HG02943 (cell line): ENCODE measurements at regions not wholly inside any gene's neighbourhood (a gene's known extent, or its start where the extent isn't known, plus 50 kb on each side); places are given as distances from the start of the nearest gene placed in this dataset.
"Not testable (repeated sequence)": the region's sequence is repeated elsewhere in the genome, so short reads cannot be mapped to it uniquely, and the experiment has no call there.

ENCODE experiments used
- ATAC-seq: cut with Tn5 transposase; IDR thresholded peaks from one replicate; pipeline ENCODE4 v1.9.1; 2021; ENCODE audit warnings: mild to moderate bottlenecking, low read depth, moderate library complexity; ENCODE audit not compliant: unreplicated experiment

GRCh38 chr9:108039493-108039892 lies 549.9 kb upstream of the KLF4 start:
- ATAC-seq: no peak

- no peak for ATAC-seq
Observed at GRCh38 chr9:108039012-108039411, 549.4 kb upstream of the KLF4 start.

GRCh38 chr9:108035487-108035886 lies 545.9 kb upstream of the KLF4 start:
- no peak for ATAC-seq

- no peak for ATAC-seq
Observed at GRCh38 chr9:108033976-108034964, 544.7 kb upstream of the KLF4 start.

- ATAC-seq: not testable (repeated sequence)
Observed at GRCh38 chr9:108032079-108032478, 542.5 kb upstream of the KLF4 start.

- not testable (repeated sequence) for ATAC-seq
Observed at GRCh38 chr9:108031221-108031620, 541.7 kb upstream of the KLF4 start.

GRCh38 chr9:108026718-108027117 lies 537.1 kb upstream of the KLF4 start:
- ATAC-seq: not testable (repeated sequence)

GRCh38 chr9:108024604-108025003 lies 535.0 kb upstream of the KLF4 start:
- ATAC-seq: no peak

GRCh38 chr9:108022246-108022935 lies 532.8 kb upstream of the KLF4 start:
- no peak for ATAC-seq

- ATAC-seq: no peak
Observed at GRCh38 chr9:108021096-108021710, 531.6 kb upstream of the KLF4 start.

GRCh38 chr9:108019821-108020220 lies 530.3 kb upstream of the KLF4 start:
- no peak for ATAC-seq

GRCh38 chr9:108017671-108018070 lies 528.1 kb upstream of the KLF4 start:
- ATAC-seq: no peak

- no peak for ATAC-seq
Observed at GRCh38 chr9:108016446-108016845, 526.9 kb upstream of the KLF4 start.

- ATAC-seq: no peak
Observed at GRCh38 chr9:108015690-108016089, 526.1 kb upstream of the KLF4 start.

GRCh38 chr9:108014353-108014752 lies 524.8 kb upstream of the KLF4 start:
- no peak for ATAC-seq

- no peak for ATAC-seq
Observed at GRCh38 chr9:108012886-108013665, 523.5 kb upstream of the KLF4 start.

- no peak for ATAC-seq
Observed at GRCh38 chr9:108012405-108012804, 522.8 kb upstream of the KLF4 start.

- ATAC-seq: no peak
Observed at GRCh38 chr9:108003526-108003925, 514.0 kb upstream of the KLF4 start.

- ATAC-seq: no peak
Observed at GRCh38 chr9:108002371-108002956, 512.9 kb upstream of the KLF4 start.

GRCh38 chr9:108001237-108001636 lies 511.7 kb upstream of the KLF4 start:
- no peak for ATAC-seq
